Activated CD4-positive, alpha-beta T cell treated with anti-CD3 and anti-CD28 coated beads, Interleukin-2, amount 50 U/mL, for 48 hours (primary cell): ENCODE measurements at regions not wholly inside any gene's neighbourhood (a gene's known extent, or its start where the extent isn't known, plus 50 kb on each side); places are given as distances from the start of the nearest gene placed in this dataset.

Experiments
- DNase-seq, 2 experiments: peaks; one replicate each; pipeline ENCODE4 v3.0.0-alpha.2; 2020

DNA sequence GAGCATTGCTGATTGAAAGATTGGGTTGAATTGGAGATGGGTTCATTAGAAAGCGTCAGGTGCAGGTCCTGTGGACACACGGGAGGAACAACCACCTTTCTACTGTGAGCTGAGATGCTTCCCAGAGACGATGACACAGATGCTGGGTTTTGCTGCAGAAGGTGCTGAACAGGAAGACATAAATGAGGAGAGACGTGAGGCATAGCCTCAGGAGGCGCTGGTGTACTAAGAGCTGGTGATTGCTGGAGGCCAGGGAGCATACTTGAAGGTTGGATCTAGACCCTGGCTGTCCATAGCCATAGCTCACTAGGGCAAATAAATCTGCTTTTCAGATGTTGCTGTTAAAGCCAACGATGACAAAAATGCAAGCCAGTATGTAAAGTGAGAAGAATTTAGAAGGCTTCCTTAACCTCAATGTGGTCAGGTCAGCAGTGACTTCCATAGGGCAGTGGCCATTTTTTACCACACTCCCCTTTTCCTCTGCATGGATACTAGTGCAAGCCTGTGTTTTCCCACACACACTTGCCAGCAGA is 153.7 kb downstream of the SOX11 start:
- DNase-seq: no peak

- DNase-seq: no peak
These were observed 154.7 kb downstream of the SOX11 start for GRCh38 chr2:5846881-5847280.

- DNase-seq: no peak
These were observed 157.4 kb downstream of the SOX11 start for GRCh38 chr2:5849562-5849961.

- DNase-seq: no peak
These were observed 159.2 kb downstream of the SOX11 start for GRCh38 chr2:5851410-5851809.

DNA sequence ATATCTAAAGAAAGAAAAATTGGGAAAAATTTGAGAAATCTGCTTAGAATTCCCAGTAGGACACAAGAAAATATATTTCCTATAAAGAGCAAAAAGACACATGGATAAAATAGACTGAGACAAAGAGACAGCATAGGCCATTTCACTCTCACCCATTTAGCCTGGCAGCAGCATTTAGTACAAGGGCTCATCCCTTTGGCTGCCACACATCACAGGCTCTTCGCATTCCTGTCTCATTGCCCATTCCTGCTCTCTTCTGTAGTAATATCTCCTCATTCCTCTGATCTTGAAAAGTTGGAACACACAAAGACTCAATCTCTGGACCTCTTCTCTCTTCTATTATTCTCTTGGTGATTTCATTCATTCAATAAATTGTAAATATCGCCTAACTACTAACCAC is 162.6 kb downstream of the SOX11 start:
- DNase-seq: no peak

GRCh38 chr2:5867056-5867455 is 174.9 kb downstream of the SOX11 start:
- DNase-seq: no peak

DNA sequence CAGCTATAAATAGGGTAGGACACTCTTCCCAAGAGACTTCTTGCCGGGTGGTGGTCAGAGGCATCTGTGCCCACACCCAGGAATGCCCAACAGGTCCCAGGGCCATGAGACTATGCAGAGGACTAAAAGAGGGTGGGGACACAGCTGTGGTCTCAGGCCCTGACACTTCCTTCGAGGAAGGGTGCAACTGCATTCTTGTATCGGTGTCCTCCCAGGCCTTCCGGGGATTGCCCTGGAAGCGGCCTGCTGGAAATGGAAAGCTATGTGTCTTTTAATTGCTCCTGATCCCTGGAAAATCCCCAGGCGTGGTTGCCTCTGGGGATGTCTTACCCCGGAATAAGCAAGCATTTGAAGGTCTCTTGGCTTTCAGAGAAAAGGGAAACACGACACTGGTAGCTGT is 176.7 kb downstream of the SOX11 start:
- DNase-seq: no peak

GRCh38 chr2:5869936-5870335 is 177.8 kb downstream of the SOX11 start:
- DNase-seq: no peak

DNA sequence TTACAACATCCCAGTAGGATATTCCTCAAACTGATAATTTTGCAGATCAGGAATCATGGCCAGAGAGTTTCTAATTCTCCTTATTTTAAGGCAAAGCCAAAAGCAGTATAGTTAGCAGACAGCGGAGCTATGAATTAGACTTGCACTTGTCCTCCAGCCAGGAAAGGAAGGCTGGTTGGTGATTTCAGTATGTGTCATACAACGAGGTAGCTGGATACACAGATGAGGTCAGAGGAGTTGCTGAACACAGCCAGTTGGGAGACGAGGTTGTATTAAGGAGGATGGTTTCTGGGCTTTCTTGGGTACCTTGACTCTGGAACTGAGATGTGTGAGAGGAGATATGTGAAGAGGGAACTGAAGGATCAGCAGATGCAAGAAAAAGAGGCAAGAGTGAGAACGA is 185.2 kb downstream of the SOX11 start:
- DNase-seq: no peak

- no peak for DNase-seq
These were observed 193.4 kb downstream of the SOX11 start for GRCh38 chr2:5885451-5886173.

- DNase-seq: no peak
These were observed 194.3 kb downstream of the SOX11 start for GRCh38 chr2:5886462-5886861.

- DNase-seq: no peak
These were observed 195.9 kb downstream of the SOX11 start for GRCh38 chr2:5888126-5888525.

- no peak for DNase-seq
These were observed 197.3 kb downstream of the SOX11 start for GRCh38 chr2:5889519-5889918.

DNA sequence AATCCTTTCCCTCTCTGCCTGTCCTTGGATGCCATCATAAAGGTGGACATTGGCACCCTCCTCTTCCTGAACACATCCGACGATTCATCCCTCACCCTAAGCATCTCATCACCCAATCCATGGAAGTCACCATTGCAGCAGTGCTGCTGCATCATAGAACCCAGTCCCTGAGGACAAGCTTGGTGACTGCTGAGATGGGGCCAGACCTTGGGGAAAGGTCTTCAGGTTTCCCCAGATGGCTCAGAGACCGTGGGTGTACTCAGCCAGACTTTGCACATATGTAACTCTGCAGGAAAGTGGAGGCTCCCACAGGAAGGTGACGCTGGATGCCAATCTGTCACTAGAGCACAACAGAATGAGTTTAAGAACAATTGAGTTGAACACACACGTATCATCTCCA is 202.2 kb downstream of the SOX11 start:
- DNase-seq: no peak

DNA sequence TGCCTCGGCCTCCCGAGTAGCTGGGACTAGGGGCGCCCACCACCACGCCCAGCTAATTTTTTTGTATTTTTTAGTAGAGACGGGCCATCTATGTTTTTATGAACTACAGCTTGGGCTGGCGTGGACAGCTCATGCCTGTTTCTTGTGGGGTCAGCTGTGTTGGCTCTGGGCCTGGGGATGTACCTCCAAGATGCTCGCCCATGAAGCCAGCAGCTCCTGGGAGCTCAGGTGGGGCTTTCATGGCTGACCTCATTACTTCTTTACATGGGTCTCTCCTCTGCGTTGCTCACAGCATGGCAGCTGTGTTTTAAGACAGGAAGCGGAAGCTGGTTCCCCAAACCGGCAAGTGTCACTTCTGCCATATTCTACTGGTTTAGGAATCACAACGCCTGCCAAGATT is 203.1 kb downstream of the SOX11 start:
- no peak for DNase-seq

DNA sequence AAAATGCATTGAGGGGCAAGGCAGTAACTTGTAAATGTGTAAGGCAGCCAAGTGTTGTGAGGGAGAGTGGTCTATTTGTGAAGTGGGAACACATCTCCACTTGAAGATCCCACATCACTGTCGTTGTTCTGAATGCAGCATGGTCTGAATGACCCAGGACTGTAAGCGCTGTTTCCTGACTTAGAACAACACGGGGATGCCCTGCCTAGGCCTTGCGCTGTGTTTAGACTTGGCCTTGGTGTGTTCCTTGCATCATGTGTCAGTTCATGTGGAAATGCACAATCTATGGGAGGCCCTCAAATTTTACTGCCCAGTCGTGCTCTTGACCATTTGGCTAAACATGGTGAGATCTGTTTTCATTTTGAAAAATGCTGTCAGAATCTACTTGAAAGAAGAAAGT is 205.1 kb downstream of the SOX11 start:
- DNase-seq: no peak

GRCh38 chr2:5898667-5899066 is 206.5 kb downstream of the SOX11 start:
- DNase-seq: no peak

DNA sequence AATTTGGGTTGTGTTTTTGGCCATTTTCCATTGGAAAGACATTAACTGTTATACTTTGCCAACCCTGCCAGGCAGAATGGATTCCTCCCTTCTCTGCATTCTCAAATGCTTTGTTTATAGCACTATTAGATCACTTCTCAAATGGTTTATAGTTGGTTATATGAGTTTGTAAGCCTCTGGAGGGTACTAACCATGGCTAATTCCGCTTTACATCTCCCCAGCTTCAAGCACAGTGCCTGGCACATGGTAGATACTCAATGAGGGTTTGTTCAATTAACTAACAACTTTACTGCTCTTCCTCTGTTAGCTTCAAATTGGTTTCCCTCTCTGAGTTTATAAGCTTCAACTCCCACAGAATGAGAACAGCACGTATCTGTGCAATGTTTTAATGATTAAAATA is 213.5 kb downstream of the SOX11 start:
- no peak for DNase-seq

DNA sequence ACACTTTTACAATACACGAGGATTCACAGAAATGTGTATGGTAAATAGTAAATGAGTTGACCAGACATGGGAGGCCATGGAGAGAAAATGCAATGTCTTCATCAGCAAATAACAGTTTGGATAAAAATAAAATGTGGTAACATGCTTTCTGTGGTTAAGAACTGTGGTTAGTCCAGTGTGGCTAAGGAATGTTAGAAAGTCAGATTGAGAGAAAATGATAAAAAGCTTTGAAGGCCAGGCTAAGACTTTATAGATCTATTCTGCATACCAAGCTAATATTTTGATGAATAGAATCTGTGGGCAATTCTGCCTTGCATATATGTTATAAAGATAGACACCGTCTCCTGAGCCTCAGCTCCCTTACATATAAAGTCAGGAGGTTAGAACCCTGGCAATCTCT is 215.9 kb downstream of the SOX11 start:
- DNase-seq: no peak

DNA sequence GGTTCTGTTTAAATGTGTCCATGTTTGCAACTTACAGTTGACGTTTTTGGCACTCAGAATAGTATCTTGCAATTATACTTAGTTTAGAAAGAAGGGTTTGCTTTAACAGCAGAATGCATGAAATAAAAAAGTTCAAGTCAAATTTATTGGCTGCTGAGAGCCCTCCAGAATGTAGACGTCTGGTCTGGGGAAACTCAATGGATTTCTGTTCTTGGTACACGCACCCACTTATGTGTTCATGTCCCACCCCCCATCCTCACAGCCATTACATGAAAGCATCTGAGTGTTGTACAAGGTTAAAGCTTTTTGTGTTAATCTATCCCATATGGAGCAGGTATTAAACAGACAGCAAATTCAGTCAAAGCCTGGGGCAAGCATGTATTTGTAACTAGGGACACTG is 219.5 kb downstream of the SOX11 start:
- no peak for DNase-seq

DNA sequence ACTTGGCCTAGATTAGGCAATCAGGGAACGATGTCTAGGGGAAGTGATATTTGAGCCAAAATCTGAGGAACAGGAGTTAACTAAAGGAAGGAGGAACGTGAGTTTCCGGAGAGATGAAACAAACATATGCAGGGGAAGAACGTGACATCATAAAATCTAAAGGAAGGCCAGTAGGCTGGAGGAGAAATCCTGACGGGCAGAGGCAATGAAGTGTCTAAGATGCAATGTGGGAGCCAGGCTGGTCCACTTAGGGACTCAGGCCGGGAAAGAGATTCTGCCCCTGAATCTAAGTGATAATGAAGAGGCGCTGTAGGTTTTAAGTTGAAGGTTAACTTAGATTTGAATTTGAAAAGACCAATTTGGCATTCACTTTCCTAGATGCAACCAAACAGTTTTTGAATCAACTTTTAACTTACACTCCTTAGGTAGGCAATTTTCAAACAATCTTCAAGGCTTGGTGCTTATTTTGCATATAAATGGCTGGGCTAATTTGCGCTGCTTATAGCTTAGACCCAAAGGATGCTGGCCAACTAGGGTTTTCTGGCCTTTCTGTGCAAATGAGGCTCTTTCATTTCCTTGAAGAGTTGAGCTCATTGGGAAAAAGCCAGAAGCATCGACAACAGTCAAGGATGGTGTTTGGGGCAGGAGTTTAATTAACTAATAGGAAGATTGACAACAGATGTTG is 221.7 kb downstream of the SOX11 start:
- no peak for DNase-seq

DNA sequence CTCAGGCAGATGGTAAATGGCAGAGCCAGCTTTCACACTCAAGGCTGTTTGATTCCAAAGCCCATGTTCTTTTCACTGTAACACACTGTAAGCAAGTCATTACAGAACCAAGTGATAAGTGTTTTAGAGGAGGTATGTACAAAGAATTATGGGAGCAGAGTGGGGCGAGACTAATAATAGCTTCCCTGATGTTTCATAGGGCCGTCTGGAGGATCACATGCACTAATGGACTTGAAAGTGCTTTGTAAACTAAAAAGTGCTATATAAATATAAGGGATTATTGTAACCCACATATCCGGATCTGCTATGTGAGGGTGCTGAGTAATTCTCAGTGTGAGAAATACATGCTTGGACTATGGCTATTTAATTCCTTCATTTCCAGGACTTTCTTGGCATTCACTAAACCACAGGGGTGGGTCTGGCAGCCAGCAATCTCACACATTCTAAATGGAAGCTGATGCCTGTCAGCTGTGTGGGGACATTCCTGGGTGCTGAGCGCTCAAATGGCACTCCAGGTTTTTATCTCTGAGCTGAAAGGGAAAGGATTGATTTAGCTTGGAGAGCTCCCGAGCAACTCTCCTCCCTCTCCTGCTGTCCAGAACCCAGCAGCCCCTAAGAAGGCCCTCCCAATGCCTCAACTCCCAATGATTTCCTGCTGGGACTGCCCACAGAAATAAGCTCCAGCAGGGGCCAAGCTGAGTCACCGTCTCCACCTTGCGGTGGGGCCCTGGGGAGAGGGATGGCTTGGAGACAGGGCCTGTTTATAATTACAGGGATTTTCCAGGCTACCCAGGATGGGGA is 222.8 kb downstream of the SOX11 start:
- DNase-seq: no peak

DNA sequence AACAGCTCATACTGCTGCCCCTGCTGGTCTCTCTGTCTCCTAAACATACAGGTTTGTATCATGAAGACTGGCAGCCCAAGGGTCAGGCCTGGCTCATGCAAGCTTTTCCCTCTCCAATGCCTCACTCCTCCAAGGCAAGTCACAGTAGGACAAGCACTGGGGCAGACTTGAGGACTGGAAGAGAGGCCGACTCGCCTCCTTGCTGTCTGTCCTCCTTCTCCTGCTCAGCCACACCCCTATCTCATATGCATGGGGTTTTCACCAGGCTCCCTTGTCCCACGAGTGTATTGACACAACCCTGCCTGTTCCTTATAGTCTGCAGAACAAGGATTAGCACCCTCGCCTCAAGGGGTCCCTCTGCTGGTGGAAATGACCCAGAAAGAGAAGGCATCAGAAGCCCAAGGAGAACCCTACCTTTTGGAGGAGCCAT is 223.7 kb downstream of the SOX11 start:
- peak; percentile 7 to 19 for DNase-seq
